ENCODE measurements at regions not wholly inside any gene's neighbourhood (a gene's known extent, or its start where the extent isn't known, plus 50 kb on each side); places are given as distances from the start of the nearest gene placed in this dataset.
"Not testable (repeated sequence)": the region's sequence is repeated elsewhere in the genome, so short reads cannot be mapped to it uniquely, and the experiment has no call there.

DNA sequence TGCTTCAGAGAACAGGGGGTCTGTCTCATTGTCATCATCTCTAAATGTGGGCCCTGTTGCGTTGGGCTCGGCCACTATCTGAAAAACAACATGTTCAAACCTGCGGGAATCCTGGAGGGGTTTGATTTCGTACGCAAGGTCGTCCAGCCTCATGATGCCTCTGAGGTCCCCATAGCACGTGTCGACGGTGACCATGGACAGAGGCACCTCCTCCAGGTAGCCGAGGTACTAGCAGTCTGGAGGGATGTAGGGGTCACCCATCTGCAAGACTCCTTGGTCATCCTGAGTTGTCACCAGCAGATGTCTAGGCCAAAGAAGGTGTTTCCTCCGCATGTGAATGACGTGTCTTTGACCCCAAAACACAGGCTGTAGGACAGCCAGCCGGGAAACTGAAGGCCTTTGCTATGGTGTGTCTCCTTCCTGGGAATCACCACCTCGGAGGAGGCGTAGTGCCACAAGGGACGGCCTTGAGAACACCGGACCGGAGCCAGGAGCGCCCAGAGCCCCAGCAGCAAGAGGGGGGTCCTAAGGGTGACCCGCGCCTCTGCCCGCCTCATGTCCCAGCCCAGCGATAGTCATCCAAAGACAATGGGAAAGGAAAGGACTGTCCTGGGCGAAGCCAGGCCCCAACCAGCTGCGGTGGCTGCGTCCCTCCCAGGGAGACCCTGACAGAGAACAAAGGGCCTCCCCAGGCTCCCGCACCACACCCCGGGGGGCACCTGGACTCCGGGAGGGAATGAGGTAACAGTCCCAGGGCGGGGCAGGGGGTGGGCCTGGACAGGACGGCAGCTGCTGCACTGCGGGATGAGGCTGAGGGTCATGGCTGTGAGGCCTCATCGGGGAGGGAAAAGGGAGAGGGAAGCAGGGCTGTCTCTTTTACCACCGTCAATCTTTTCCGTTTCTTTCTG, 445.5 kb downstream of the TMEM121 start:
- DNase-seq (ENCODE audit: low spot score) = no peak

DNA sequence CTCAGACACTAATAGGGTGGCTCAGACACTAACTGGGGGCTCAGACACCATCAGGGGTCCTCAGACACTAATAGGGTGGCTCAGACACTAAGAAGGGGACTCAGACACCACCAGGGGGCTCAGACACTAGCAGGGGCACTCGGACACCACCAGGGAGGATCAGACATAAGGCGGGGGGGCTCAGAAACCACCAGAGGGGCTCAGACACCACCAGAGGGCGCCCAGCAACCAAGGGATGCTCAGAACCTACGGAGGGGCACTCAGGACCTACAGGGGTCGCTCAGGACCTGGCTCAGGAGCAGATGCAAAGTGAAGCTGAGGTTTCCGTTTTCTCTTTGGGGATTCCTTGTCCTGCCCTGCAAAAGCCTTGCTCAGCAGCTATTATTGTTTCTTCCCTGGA, 448.5 kb downstream of the TMEM121 start:
- no peak for DNase-seq (ENCODE audit: low spot score)

GRCh38 chr14:105978618-105979295, 452.4 kb downstream of the TMEM121 start:
- DNase-seq (ENCODE audit: low spot score) = no peak

DNA sequence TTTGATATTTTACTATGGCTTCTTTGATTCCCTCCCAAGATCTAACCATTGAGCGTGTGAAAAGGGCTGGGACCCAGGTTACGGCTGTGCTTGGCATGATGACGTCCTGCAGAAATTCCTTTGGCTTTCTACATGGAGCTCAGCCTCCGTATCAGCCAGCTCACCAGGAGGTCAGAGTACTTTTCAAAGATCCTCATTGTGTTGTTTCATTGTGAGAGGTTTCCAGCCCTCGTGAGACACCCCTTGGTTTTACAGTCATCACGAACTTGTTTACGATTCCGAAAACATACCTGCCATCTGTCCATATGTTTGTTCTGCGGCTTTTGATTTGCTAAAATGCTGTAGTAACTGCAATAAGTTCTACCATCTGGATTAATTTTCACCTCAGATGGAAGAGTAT, 453.1 kb downstream of the TMEM121 start:
- DNase-seq (ENCODE audit: low spot score) = no peak

GRCh38 chr14:105980224-105980623, 453.8 kb downstream of the TMEM121 start:
- DNase-seq (ENCODE audit: low spot score) = no peak

- not testable (repeated sequence) for DNase-seq (ENCODE audit: low spot score)
These were observed 455.3 kb downstream of the TMEM121 start for GRCh38 chr14:105981517-105982302.

- DNase-seq (ENCODE audit: low spot score) = no peak
These were observed 456.3 kb downstream of the TMEM121 start for GRCh38 chr14:105982664-105983063.

DNA sequence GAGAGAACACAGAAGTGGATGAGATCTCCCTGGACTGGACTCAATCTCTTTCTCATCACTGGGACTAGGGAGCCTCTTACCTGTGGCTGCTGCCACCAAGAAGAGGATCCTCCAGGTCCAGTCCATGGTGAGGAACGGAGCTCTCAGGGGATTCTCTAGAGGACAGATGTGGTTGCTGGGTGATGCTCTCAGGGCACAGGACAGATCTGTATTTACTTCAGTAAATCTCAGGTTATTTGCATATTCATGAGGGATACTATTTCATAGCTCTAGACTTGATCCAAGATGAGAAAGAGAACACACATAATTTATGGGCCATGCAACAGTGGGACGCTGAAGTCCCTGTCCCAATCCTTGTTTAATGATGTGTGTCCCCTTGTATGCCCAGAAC, 460.5 kb downstream of the TMEM121 start:
- no peak for DNase-seq (ENCODE audit: low spot score)

GRCh38 chr14:105987563-105987962, 461.2 kb downstream of the TMEM121 start:
- no peak for DNase-seq (ENCODE audit: low spot score)

DNA sequence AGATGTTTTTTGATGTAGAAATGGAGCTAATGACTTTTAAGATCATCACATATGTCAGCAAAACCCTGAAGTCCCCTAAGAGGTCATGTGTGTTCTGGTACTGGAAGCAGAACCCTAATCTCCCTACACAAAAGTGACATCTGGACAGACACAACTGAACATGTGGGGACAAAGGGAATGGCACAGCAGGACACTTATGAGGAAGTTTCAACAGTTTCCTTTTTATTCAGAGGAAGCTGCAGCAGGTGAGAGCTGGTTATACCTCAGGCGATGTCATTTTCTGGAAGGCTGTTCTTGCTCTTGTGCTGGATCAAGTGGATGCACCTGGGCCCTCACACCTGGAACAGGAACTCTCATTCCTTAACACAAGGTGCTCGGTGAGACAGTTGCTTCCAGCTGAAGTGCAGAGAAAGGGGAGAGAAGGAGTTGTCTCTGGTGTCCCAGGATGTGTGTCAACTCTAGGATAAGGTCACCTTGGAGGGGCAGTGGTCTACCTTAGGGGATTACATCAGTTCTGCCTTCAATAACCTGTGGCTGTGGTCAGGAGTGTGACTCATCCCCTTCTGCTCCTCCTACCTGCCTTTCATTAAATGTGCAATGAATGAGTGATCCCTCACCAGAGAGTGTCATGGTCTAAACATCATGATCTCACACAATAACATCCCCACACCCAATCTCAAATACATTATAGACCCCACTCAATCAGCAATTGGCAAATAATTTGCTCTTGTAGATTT, 463.4 kb downstream of the TMEM121 start:
- DNase-seq (ENCODE audit: low spot score) = no peak

GRCh38 chr14:105991677-105992076, 465.3 kb downstream of the TMEM121 start:
- DNase-seq (ENCODE audit: low spot score) = not testable (repeated sequence)

DNA sequence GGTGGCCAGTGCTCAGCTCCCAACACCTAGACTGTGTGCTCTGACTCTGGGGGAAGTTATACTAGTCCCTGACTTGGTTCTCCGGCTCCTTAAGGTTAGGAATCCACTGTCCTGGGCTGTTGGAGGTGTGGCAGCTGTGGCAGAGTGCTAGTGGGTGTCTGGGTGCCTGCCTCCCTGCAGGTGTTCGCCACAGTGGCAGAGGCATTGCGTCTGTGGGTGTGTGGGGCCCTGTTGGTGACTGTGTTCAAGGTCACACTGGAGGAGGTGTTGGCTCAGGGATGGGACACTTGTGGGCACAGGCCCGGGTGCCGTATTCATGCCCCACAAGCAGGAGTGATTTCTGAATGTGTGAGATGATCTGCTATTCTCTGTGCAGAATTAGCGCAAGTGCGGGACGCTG, 467.4 kb downstream of the TMEM121 start:
- DNase-seq (ENCODE audit: low spot score) = no peak

DNA sequence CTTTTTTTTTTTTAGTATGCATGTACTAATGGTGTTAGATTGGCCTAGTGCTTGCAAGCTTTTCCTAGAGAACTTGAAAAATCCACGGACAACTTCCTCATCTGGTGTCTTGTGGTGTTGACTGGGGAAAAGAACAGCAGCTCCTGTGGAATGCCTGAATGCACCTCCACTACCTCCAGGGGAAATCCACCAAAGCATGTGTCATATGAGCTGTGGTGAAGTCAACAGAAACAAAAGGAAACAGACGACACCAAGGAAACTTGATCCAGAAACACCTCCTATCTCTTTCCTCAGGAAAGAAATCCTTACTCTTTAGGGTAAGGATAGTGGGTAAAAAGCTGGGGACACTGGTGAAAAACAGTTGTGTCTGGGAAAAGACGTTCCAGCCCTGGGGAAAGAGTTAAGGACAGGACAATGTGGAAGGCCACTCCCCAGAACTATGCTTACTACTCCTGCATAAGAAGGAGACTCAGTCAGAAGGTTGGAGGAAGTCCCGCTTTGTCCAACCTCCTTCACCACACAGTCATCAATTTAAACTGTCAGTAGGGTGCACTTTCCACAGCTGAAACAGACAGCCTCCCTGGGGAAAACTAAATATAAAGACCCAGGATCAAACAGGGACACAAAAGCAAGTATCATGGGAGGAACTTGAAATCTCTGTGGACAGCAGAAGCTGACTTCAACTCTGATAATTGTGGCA, 468.8 kb downstream of the TMEM121 start:
- DNase-seq (ENCODE audit: low spot score) = not testable (repeated sequence)

DNA sequence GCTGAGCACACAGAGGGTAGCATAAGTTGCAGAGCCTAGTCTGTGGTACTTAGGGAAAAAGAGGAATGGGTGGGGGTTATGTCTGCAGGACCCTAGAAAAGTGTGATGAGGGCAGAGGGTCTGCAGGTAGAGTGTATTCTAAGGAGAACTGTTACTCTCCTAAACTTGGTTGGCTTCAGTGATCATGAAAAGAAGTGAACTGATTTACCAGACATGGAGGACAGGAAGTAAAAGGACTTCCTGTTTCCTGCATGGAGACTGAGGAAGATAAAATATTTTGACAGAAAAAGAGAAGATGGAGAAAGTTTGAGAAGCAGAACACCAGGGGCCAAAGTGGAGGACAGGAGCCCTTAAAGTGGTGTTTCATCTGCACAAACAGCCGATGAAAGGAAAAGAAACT, 472.2 kb downstream of the TMEM121 start:
- DNase-seq (ENCODE audit: low spot score) = not testable (repeated sequence)

DNA sequence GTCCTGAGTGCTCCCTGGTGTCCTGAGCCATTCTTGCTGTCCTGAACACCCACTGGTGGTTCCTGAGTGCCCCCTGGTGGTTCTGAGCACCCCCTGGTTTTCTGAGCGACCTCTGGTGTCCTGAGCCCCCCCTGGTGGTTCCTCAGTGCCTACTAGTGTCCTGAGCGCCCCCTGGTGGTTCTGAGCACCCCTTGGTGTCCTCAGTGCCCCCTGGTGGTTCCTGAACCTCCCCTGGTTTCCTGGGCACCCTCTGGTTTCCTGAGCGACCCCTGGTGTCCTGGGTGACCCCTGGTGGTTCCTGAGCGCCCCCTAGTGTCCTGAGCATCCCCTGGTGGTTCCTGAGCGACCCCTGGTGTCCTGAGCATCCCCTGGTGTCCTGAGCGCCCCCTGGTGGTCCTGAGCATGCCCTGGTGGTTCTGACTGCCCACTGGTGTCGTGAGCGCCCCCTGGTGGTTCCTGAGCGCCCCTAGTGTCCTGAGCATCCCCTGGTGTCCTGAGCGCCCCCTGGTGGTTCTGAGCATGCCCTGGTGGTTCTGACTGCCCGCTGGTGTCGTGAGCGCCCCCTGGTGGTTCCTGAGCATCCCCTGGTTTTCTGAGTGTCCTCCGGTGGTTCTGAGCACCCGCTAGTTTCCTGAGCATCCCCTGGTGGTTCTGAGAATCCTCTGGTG, 473.1 kb downstream of the TMEM121 start:
- no peak for DNase-seq (ENCODE audit: low spot score)

- DNase-seq (ENCODE audit: low spot score) = not testable (repeated sequence)
These were observed 473.7 kb downstream of the TMEM121 start for GRCh38 chr14:106000029-106000511.

- not testable (repeated sequence) for DNase-seq (ENCODE audit: low spot score)
These were observed 474.9 kb downstream of the TMEM121 start for GRCh38 chr14:106001277-106001676.

DNA sequence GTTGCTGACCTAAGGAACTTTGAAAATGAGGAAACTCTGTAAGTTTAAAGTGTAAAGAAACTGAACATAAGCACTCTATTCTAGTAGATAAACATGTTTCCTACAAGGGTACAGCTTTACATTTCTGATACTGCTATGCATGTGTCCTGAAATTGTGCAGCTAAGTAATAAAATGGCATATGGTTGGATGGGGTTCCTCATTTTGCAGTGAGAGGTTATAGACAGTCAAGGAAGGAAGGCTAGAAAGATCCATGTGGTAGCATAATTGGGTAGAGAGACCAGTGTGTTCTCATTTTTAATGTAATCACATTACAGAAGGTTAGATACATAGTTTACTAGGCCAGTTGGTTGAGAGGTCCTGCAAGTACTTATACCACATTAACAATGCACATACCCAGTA, 477.0 kb downstream of the TMEM121 start:
- no peak for DNase-seq (ENCODE audit: low spot score)

DNA sequence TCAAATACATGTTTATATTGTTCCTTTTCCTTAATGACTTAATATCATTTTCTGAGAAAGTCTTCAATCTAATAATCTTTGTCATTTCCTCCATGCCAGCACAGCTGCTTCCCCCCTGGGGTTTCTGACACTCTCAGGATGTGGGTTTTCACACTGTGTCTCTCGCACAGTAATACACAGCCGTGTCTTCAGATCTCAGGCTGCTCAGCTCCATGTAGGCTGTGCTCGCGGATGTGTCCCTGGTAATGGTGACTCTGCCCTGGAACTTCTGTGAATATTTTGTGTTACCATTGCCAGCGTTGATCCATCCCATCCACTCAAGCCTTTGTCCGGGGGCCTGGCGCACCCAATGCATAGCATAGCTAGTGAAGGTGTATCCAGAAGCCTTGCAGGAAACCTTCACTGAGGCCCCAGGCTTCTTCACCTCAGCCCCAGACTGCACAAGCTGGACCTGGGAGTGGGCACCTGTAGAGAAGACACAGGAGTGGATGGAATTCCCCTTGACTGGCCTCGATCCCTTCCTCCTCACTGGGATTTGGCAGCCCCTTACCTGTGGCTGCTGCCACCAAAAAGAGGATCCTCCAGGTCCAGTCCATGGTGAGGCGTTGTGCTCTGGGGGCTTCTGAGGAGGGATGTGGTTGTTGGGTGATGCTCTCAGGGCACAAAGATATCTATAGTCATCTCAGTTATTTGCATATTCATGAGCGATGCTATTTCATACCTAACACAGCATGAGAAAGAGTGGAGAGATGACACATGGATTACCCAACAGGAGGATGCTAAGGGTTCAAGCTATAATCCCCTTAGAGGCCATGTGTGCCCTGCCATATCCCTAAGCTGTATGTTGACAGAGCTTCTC, 478.8 kb downstream of the TMEM121 start:
- not testable (repeated sequence) for DNase-seq (ENCODE audit: low spot score)

All from Ammon's horn (tissue), 1 donor.